GM19328 (cell line): ENCODE measurements at regions not wholly inside any gene's neighbourhood (a gene's known extent, or its start where the extent isn't known, plus 50 kb on each side); places are given as distances from the start of the nearest gene placed in this dataset.

Source experiments
- ATAC-seq: cut with Tn5 transposase; IDR thresholded peaks from one replicate; pipeline ENCODE4 v1.9.1; 2021; ENCODE audit warnings: mild to moderate bottlenecking, moderate library complexity; ENCODE audit not compliant: unreplicated experiment

GRCh38 chr6:66740346-66740745 lies 1033.3 kb upstream of the EYS start:
- no peak for ATAC-seq

- ATAC-seq: no peak
Measured at GRCh38 chr6:66735106-66735890, 1028.3 kb upstream of the EYS start.

DNA sequence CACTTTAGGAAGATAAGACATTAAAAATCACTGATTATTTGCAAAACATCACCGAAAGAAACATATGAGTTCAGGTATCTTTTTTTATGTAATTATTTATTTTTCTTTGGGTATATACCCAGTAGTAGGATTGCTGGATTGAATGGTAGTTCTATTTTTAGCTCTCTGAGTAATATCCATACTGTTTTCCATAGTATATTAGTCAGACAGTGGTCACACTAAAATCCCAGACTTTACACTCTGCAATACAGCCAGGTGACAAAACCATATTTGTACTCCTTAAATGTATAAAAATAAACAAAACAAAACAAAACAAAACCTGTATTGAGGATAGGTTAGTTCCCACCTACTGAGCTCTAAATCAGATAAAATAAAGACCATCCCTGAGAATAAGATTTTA lies 1024.3 kb upstream of the EYS start:
- no peak for ATAC-seq

DNA sequence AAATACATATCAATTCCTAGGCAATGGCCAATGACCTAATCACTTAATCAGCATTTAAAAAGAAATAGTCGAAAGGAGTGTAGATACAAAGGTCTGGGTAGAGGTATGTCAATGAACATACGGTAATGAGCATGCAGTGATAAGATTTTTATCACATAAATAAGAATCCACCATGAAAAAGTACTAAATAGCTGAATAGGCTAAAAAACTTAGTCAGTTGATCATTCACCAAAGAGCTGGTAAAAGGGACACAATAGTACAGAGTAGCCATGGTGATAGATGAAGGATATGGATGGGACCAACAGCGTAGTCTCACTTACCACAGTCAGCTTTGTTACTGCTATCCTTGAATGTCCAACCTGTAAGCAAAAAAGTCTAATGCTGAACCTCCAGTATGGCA lies 1018.6 kb upstream of the EYS start:
- no peak for ATAC-seq

DNA sequence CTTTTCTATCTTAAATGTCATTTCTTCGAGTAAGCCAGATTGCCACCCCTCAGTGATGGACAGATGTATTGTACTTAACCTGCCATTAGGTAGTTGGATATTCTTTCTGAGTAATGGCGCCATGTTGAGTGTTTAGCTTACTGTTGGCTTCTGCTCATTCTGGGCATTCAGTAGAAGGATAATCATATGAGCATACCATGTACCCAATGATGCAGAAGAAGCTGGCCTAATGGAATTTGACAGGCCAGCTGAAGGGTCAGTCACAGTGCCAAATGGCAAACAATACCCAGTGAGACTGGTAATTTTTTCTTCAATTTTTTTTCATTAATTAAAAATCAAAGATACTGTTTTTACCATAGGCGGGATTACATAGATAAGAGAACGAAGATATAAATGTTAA lies 1010.8 kb upstream of the EYS start:
- ATAC-seq: no peak

GRCh38 chr6:66699385-66699784 lies 992.4 kb upstream of the EYS start:
- ATAC-seq: no peak

GRCh38 chr6:66689608-66690007 lies 982.6 kb upstream of the EYS start:
- no peak for ATAC-seq

DNA sequence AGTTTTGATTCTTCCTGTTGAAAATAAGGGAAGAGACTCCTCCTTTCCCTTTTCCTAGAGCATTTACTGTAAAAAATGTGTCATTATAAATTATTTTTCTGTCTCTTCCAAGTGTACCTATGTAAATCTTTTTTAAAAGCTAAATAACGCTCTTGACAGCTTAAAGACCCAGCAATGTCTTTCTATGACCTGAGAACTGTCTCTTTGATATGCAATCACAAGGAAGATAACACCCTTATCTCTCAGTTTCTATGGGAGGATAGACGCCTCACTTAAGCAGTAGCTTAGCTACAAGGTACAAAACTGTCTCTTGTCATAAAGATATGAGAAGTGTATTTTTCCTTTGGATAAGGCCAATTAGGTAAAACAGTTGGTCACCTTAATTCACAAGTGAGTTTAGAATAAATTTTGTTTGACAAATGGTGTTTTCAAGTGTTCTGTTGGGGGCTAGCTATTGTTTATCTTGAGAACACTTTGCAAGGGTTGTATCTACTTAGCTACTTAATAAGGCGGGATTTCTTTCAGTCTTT lies 980.6 kb upstream of the EYS start:
- no peak for ATAC-seq

DNA sequence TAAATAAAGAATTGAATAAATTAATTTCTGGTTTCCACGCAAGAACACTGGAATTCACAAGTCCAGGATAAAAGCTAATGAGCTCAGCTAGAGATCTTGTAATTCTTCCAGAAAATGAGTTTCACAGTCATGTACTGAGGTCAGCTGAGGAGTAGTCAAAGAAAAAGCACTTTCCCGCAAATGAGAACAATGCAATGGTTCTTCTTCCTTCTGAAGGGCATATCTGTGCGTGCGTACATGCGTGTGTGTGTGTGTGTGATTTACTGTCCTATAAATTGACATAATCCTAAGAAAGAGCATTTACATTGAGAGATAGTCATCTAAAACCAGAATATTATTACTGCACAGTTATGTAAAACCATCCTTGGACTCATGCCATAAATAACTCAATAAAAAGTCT lies 968.9 kb upstream of the EYS start:
- no peak for ATAC-seq

GRCh38 chr6:66664112-66664511 lies 957.1 kb upstream of the EYS start:
- no peak for ATAC-seq

DNA sequence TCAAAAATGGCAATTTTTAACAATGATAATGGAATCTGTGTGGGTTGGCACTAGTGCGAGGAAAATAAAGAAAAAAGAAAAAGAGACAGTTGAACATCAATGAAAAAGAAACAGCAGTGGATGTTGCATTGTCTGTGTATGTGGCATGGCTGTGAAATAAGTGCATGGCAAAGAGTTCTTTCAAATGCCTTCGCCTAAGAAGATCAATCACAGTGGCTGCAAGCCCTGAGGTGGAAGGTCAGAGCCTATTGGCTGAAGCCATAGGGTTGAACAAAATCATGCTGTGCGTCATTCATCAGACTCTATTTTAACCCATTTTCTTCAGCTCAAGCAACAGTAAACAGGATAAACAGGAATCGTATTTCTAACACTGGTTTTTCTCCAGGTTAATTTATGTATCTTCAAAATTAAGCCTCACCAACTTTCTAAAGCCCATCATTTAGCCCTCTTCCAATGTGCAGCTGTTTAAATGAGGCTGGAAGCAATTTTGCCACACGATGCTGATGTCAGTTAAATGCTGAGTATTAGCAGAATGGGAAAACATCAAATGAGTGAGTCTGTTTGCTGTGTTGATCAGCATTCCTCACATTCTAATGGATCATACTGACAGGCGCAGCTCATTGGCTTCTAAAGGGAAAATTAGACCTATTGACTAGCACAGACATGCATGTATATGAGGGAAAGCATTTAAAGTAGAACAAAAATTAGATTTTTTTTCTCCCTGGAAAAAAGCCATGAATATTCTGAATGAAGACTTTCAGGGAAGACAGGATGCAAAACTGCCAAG lies 955.9 kb upstream of the EYS start:
- ATAC-seq: no peak

DNA sequence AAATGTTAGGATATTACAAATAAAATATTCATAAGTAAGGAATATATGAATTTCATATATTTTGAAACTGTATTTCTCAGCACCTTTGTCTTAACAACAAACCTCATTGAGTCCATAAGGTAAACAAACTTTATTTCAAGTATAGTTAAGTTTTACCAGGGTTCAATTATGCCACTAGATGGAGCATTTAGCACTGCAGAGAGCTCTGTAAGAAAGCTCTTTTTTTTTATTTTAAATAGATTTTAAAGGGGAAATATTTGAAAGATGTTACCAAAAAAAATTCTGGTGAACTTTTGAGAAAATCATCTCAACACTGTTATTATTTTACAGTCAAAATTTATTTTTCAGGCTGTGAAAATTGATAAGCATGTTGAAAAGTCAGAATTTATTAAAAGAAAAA lies 955.2 kb upstream of the EYS start:
- no peak for ATAC-seq

DNA sequence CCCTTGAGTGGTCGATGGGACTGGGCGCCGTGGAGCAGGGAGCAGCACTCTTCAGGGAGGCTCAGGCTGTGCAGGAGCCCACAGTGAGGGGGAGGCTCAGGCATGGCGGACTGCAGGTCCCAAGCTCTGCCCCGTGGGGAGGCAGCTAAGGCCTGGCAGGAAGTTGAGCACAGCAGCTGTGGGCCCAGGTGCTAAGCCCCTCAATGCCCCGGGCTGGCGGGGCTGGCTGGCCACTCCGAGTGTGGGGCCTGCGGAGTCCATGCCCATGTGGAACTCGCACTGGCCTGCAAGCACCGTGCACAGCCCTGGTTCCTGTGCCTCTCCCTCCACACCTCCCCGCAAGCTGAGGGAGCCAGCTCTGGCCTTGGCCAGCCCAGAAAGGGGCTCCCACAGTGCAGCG lies 948.4 kb upstream of the EYS start:
- no peak for ATAC-seq

- ATAC-seq: no peak
Measured at GRCh38 chr6:66638518-66638917, 931.5 kb upstream of the EYS start.

DNA sequence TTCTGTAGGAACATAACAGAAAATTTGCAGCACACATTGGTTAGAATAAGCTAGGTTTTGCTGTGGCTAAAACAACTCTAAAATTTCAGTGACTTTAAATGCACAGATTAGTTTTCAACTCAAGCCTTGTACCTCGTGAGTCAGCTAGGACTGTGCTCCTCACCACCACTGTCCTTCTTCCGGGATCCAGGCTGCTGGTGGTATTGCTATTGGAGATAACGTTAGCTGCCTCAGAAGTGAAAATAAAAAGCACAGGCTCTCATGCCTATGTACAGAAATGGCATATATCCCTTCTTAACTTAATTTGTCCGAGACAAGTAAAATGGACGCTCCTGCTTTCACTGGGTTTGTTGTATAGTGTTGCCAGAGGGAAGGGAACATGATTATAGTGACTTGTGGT lies 931.1 kb upstream of the EYS start:
- no peak for ATAC-seq

GRCh38 chr6:66628917-66629316 lies 921.9 kb upstream of the EYS start:
- ATAC-seq: no peak

DNA sequence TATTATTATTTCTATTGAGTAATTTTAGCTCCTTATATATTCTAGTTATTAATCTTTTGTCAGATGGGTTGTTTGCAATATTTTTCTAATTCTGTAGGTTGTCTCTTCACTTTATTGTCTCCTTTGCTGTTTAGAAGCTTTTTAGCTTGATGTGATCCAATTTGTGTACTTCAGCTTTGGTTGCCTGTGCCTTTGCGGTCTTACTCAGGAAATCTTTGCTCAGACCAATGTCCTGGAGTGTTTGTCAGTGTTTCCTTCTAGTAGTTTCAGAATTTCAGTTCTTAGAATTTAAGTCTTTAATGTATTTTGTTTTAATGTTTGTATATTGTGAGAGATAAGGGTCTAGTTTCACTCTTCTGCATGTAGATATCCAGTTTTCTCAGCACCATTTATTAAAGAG lies 916.0 kb upstream of the EYS start:
- no peak for ATAC-seq

DNA sequence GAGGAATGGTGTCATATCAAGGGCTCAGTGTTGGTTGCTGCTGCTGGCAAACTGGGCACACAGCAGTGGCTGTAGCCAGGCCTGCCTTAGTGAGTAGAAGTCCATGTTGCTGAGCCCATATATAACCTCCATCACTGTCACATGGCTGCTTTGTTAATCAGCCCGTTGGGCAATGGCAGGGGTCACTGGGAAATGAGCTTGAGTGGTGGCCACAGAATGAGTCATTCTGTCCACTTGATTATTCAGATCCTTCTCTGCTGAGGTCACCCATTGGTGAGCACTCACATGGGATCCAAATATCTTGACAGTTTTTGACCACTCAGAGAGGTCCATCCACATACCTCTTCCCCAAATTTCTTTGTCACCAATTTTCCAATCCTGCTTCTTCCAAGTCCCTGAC lies 898.9 kb upstream of the EYS start:
- ATAC-seq: no peak

- ATAC-seq: no peak
Measured at GRCh38 chr6:66605011-66605410, 898.0 kb upstream of the EYS start.

- no peak for ATAC-seq
Measured at GRCh38 chr6:66599541-66599940, 892.5 kb upstream of the EYS start.

- ATAC-seq: no peak
Measured at GRCh38 chr6:66578362-66578761, 871.3 kb upstream of the EYS start.

DNA sequence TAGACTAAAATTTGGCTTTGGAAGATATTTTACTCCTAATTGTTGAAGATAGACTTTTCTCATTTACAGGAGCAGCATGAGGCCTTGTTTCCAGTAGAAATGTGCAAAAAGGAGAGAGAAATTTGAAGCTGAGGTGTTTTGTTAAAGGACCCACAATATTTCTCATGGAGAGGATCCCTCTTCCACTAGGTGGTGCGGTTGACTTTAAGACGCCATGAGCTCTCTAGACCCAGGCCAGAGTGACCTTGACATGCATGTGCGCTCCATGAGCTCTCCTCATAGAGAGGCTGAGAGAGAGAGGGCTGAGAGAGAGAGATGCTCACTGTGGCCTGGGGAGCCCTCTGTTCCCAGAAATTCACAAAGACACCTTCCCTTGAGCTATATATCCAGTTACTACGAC lies 861.2 kb upstream of the EYS start:
- ATAC-seq: no peak
